22Rv1 (cell line): ENCODE measurements at regions not wholly inside any gene's neighbourhood (a gene's known extent, or its start where the extent isn't known, plus 50 kb on each side); places are given as distances from the start of the nearest gene placed in this dataset.

ENCODE experiments used
- CTCF ChIP-seq: fragments of 450-650 bp; IDR thresholded peaks from 2 replicates; pipeline ENCODE4 v1.5.1; 2017; ENCODE audit warnings: mild to moderate bottlenecking
- ZFX ChIP-seq: fragments of 450-650 bp; IDR thresholded peaks from 2 replicates; pipeline ENCODE4 v1.6.1; 2017; ENCODE audit warnings: antibody characterized with exemption, borderline replicate concordance

GRCh38 chr2:204336153-204336744 lies 209.0 kb upstream of the PARD3B start:
- no peak for TF ChIP-seq CTCF
- TF ChIP-seq ZFX = no peak
